Natural killer cell treated with Interleukin-12 subunit alpha and Interleukin-12 subunit beta and Interleukin-15 and Interleukin-18, amount 100 ng/mL, for 72 hours (primary cell): ENCODE measurements at regions not wholly inside any gene's neighbourhood (a gene's known extent, or its start where the extent isn't known, plus 50 kb on each side); places are given as distances from the start of the nearest gene placed in this dataset.

ENCODE experiments used
- ATAC-seq, 2 donors: fragments of 150-1000 bp; cut with Tn5 transposase in 1 of 2; sonication (Bioruptor Pico), chemical (Tn5 transposase) in 1 of 2; 2 replicates each; pipeline ENCODE4 v1.10.0; 2021
- DNase-seq: peaks from one replicate; pipeline ENCODE4 v3.0.0; 2022; ENCODE audit warnings: low spot score
- H3K27ac Mint-ChIP-seq, 2 donors: 1 replicate in 1 of 2; 2 replicates in 1 of 2; pipeline ENCODE4 v1.8.0; 2022; ENCODE audit warnings: mixed read lengths in 2 of 2, mild to moderate bottlenecking in 1 of 2, moderate library complexity in 1 of 2
- H3K27me3 Mint-ChIP-seq, 2 donors: 1 replicate in 1 of 2; 2 replicates in 1 of 2; pipeline ENCODE4 v1.8.0; 2022; ENCODE audit warnings: mixed read lengths in 2 of 2
- H3K36me3 Mint-ChIP-seq: one replicate; pipeline ENCODE4 v1.8.0; 2022; ENCODE audit warnings: mixed read lengths
- H3K4me1 Mint-ChIP-seq, 2 donors: 1 replicate in 1 of 2; 2 replicates in 1 of 2; pipeline ENCODE4 v1.8.0; 2022; ENCODE audit warnings: low read depth in 2 of 2, mixed read lengths in 2 of 2, mild to moderate bottlenecking in 1 of 2
- H3K4me3 Mint-ChIP-seq: one replicate; pipeline ENCODE4 v1.8.0; 2022; ENCODE audit warnings: mixed read lengths
- H3K9me3 Mint-ChIP-seq: 2 replicates; pipeline ENCODE4 v1.8.0; 2022; ENCODE audit warnings: mixed read lengths

- Mint-ChIP-seq H3K4me3 (no peak overlapping the region), H3K4me1 (no peaks in the 10 kb centered on the region), H3K9me3 (peaks cover 5% of the 10 kb centered on the region), H3K36me3 (peaks cover 4% of the 10 kb centered on the region), H3K27me3 (no peaks in the 10 kb centered on the region), H3K27ac (no peak overlapping the region)
- ATAC-seq (no peak), DNase-seq (no peak)
Observed at GRCh38 chr6:23280437-23280836, 711.1 kb downstream of the HDGFL1 start.

GRCh38 chr6:23282252-23283021 is 713.1 kb downstream of the HDGFL1 start:
- Mint-ChIP-seq H3K9me3 (peaks cover 5% of the 10 kb centered on the region), H3K27me3 (no peaks in the 10 kb centered on the region), H3K27ac (no peak overlapping the region), H3K4me3 (no peak overlapping the region), H3K36me3 (peaks cover 4% of the 10 kb centered on the region), H3K4me1 (no peaks in the 10 kb centered on the region)
- DNase-seq = no peak
- ATAC-seq = no peak

- no peak overlapping the region for H3K27ac Mint-ChIP-seq
- DNase-seq (no peak), ATAC-seq (no peak)
- H3K27me3 Mint-ChIP-seq = no peaks in the 10 kb centered on the region
- peaks cover 6% of the 10 kb centered on the region for H3K9me3 Mint-ChIP-seq
- H3K4me3 Mint-ChIP-seq = no peak overlapping the region
- H3K36me3 Mint-ChIP-seq = no peaks in the 10 kb centered on the region
- no peaks in the 10 kb centered on the region for H3K4me1 Mint-ChIP-seq
Observed at GRCh38 chr6:23293653-23294052, 724.3 kb downstream of the HDGFL1 start.

- Mint-ChIP-seq H3K27me3 (no peaks in the 10 kb centered on the region), H3K27ac (no peak overlapping the region), H3K4me3 (no peak overlapping the region), H3K4me1 (no peaks in the 10 kb centered on the region), H3K9me3 (peaks cover 3% of the 10 kb centered on the region), H3K36me3 (no peaks in the 10 kb centered on the region)
- ATAC-seq (no peak), DNase-seq (no peak)
Observed at GRCh38 chr6:23301556-23301955, 732.2 kb downstream of the HDGFL1 start.

GRCh38 chr6:23302514-23302913 is 733.1 kb downstream of the HDGFL1 start:
- Mint-ChIP-seq H3K27ac (no peak overlapping the region), H3K4me3 (no peak overlapping the region), H3K9me3 (peaks cover 3% of the 10 kb centered on the region), H3K4me1 (no peaks in the 10 kb centered on the region), H3K27me3 (no peaks in the 10 kb centered on the region), H3K36me3 (no peaks in the 10 kb centered on the region)
- no peak for ATAC-seq
- DNase-seq = no peak

GRCh38 chr6:23305325-23305943 is 736.1 kb downstream of the HDGFL1 start:
- peaks cover 4% of the 10 kb centered on the region for H3K36me3 Mint-ChIP-seq

GRCh38 chr6:23306251-23306950 is 737.0 kb downstream of the HDGFL1 start:
- ATAC-seq (no peak), DNase-seq (no peak)
- H3K4me3 Mint-ChIP-seq = no peak overlapping the region
- peaks cover 16% of the 10 kb centered on the region for H3K9me3 Mint-ChIP-seq
- no peak overlapping the region for H3K27ac Mint-ChIP-seq
- no peaks in the 10 kb centered on the region for H3K4me1 Mint-ChIP-seq
- H3K36me3 Mint-ChIP-seq = peaks cover 4% of the 10 kb centered on the region
- H3K27me3 Mint-ChIP-seq = no peaks in the 10 kb centered on the region

More at GRCh38 chr6:23305325-23305943, 736.1 kb downstream of the HDGFL1 start:
- Mint-ChIP-seq H3K4me1 (no peaks in the 10 kb centered on the region), H3K27me3 (no peaks in the 10 kb centered on the region), H3K9me3 (peaks cover 16% of the 10 kb centered on the region), H3K27ac (no peak overlapping the region), H3K4me3 (no peak overlapping the region)
- DNase-seq = no peak
- no peak for ATAC-seq

- Mint-ChIP-seq H3K36me3 (peaks cover 4% of the 10 kb centered on the region), H3K4me3 (no peak overlapping the region), H3K27me3 (no peaks in the 10 kb centered on the region), H3K27ac (no peak overlapping the region), H3K9me3 (peaks cover 20% of the 10 kb centered on the region), H3K4me1 (no peaks in the 10 kb centered on the region)
- ATAC-seq (no peak), DNase-seq (no peak)
Observed at GRCh38 chr6:23307516-23307915, 738.1 kb downstream of the HDGFL1 start.

GRCh38 chr6:23308166-23308565 is 738.8 kb downstream of the HDGFL1 start:
- no peaks in the 10 kb centered on the region for H3K4me1 Mint-ChIP-seq
- H3K4me3 Mint-ChIP-seq = no peak overlapping the region
- ATAC-seq (no peak), DNase-seq (no peak)
- H3K36me3 Mint-ChIP-seq = peaks cover 4% of the 10 kb centered on the region
- peaks cover 20% of the 10 kb centered on the region for H3K9me3 Mint-ChIP-seq
- H3K27me3 Mint-ChIP-seq = no peaks in the 10 kb centered on the region
- no peak overlapping the region for H3K27ac Mint-ChIP-seq

- H3K4me1 Mint-ChIP-seq = peaks cover 0 to 3% of the 10 kb centered on the region in 2 donors
- H3K27me3 Mint-ChIP-seq = no peaks in the 10 kb centered on the region
- peaks cover 24% of the 10 kb centered on the region for H3K9me3 Mint-ChIP-seq
- no peak overlapping the region for H3K27ac Mint-ChIP-seq
- DNase-seq (no peak), ATAC-seq (no peak)
- no peak overlapping the region for H3K4me3 Mint-ChIP-seq
- peaks cover 4% of the 10 kb centered on the region for H3K36me3 Mint-ChIP-seq
Observed at GRCh38 chr6:23311211-23311610, 741.8 kb downstream of the HDGFL1 start.

GRCh38 chr6:23316131-23316530 is 746.8 kb downstream of the HDGFL1 start:
- H3K27me3 Mint-ChIP-seq = no peaks in the 10 kb centered on the region
- ATAC-seq (no peak), DNase-seq (no peak)
- no peaks in the 10 kb centered on the region for H3K36me3 Mint-ChIP-seq
- H3K4me1 Mint-ChIP-seq = peaks cover 0 to 3% of the 10 kb centered on the region in 2 donors
- no peak overlapping the region for H3K4me3 Mint-ChIP-seq
- peaks cover 11% of the 10 kb centered on the region for H3K9me3 Mint-ChIP-seq
- no peak overlapping the region for H3K27ac Mint-ChIP-seq

GRCh38 chr6:23316931-23317330 is 747.6 kb downstream of the HDGFL1 start:
- H3K4me1 Mint-ChIP-seq = peaks cover 0 to 3% of the 10 kb centered on the region in 2 donors
- H3K4me3 Mint-ChIP-seq = no peak overlapping the region
- no peaks in the 10 kb centered on the region for H3K36me3 Mint-ChIP-seq
- H3K27me3 Mint-ChIP-seq = no peaks in the 10 kb centered on the region
- H3K9me3 Mint-ChIP-seq = peaks cover 16% of the 10 kb centered on the region
- DNase-seq (no peak), ATAC-seq (no peak)
- H3K27ac Mint-ChIP-seq = no peak overlapping the region

- H3K9me3 Mint-ChIP-seq = peaks cover 12% of the 10 kb centered on the region
- no peak overlapping the region for H3K27ac Mint-ChIP-seq
Observed at GRCh38 chr6:23319582-23319981, 750.2 kb downstream of the HDGFL1 start.

GRCh38 chr6:23320471-23321015 is 751.2 kb downstream of the HDGFL1 start:
- H3K36me3 Mint-ChIP-seq = no peaks in the 10 kb centered on the region
- peaks cover 0 to under 1% of the 10 kb centered on the region in 2 donors for H3K4me1 Mint-ChIP-seq
- ATAC-seq (no peak), DNase-seq (no peak)
- no peak overlapping the region for H3K27ac Mint-ChIP-seq
- peaks cover 9% of the 10 kb centered on the region for H3K9me3 Mint-ChIP-seq
- no peak overlapping the region for H3K4me3 Mint-ChIP-seq
- no peaks in the 10 kb centered on the region for H3K27me3 Mint-ChIP-seq

More at GRCh38 chr6:23319582-23319981, 750.2 kb downstream of the HDGFL1 start:
- ATAC-seq = no peak
- Mint-ChIP-seq H3K4me1 (peaks cover 0 to 3% of the 10 kb centered on the region in 2 donors), H3K27me3 (no peaks in the 10 kb centered on the region), H3K4me3 (no peak overlapping the region), H3K36me3 (no peaks in the 10 kb centered on the region)
- DNase-seq = no peak
